Glomerular visceral epithelial cell (primary cell): ENCODE measurements at regions not wholly inside any gene's neighbourhood (a gene's known extent, or its start where the extent isn't known, plus 50 kb on each side); places are given as distances from the start of the nearest gene placed in this dataset.

Source experiments
- DNase-seq: peaks from one replicate; pipeline ENCODE4 v3.0.0-alpha.2; 2016; ENCODE audit errors: extremely low spot score

DNA sequence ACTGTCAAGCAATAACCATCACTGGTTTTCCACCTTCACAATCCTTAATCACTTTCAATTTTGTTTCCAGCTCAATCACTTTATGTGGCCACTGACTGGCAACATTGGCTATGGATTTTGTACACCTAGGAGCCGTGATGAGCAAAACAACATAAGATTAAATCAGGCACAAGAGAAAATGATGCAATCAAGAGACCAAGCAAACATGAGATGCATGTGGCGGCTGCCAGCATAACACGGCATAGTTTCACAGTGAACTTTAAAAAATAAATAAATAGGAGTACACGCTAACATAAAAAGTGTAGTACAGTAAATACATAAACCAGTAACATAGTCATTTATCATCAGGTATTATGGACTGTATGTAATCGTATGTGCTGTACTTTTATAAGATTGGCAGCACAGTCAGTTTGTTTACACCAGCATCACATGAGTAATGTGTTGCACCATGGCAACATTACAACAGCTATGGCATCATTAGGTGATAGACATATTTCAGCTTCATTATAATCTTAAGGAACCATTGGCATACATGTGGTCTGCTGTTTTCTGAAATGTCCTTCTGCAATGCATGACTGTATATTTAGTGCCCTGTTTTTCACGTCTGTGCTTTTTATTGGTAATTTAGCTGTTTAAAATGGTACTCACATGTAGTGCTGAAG is 83.3 kb upstream of the PRDM11 start:
- no peak for DNase-seq

DNA sequence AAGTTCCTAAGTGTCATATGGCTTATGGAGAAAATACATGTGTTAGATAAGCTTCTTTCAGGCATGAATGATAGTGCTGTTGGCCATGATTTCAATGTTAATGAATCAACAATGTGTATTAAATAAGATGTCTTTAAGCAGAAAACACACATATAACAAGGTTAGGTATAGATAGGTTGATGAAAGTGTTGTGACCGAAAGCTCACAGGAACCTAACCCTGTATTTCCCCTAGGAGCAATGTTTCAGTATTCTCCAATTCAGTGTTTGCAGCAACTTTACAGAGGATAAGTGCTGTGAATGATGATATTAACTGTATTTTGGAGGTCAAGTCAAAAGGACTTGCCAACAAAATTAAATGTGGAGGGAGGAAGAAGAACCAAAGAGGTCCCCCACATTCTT is 82.8 kb upstream of the PRDM11 start:
- DNase-seq: no peak

- DNase-seq: no peak
These were observed 78.5 kb upstream of the PRDM11 start for GRCh38 chr11:45067966-45068365.

DNA sequence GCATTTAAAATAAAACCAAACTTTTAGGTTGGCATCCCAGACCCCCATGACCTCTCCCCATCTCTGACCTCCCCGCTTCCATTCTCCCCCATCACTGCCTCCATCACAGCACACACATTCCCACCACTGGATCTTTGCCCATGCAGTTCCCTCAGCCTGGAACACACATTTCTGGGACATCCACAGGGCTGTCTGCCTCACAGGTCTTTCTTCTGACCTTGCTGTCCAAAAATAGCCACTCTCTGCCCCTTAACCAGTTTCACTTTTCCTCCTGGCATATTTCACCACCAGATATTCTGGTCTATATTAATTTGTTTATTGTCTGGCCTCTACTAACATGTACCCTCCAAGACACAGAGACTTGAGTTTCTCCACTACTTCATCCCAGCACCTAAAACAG is 75.2 kb upstream of the PRDM11 start:
- no peak for DNase-seq

DNA sequence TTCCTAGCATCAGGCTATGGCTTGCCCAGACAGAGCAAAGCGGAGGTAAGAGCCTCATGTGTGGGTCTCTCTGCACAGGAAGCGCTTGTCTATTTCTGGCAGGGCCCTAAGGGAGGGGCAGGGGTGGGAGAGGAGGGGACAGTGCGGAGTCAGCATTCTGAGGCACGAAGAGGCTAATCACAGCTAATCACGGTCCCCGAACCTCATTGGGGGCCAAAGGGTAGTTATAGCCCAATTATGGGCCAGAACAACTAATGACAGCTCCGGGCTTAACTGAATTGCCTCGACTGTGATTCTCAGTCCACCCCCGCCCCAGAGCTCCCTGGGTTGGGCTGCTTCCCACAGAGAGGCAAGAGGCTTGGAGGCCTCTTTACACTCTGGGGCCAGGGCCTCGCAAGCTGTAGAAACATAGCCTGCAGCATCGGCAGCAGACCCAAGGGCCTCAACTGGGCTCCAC is 72.7 kb upstream of the PRDM11 start:
- no peak for DNase-seq

GRCh38 chr11:45075519-45075918 is 70.9 kb upstream of the PRDM11 start:
- DNase-seq: no peak

DNA sequence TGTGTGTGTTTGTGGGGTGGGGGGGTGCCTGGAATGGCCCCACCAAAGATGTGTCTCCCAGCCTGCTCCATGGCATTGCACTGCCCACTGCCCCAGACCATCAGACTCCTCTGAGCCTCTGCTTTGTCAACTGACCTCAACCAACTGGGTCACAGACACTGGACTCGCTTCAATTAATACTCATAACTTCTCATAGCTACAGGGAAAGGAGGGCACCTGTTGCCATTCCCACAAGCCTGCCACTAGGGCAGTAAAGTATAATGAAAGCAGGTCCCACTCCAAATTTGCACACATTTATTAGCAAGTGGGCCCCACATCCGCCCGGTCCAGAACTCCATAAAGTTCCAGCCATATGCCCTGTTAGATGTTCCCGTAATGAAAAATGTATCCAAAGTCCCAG is 70.5 kb upstream of the PRDM11 start:
- DNase-seq: no peak

DNA sequence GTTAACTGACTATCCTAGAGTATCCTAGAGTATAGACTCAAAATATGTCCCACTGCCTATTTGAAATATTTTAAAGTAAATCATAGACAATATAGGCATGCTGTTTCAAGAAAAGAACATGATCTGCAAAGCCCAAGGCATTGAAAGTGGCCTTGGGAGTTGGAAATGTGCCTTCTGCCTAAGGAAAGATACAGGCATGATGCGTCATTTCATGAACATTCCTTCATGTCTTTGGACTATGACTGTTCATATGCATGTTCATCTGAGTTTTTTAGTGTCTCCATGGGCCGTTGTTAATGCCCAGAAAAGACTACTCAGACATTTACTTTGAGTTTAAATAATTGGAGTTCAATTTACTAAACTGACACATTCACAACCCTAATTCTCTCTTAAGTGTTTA is 69.7 kb upstream of the PRDM11 start:
- DNase-seq: no peak

DNA sequence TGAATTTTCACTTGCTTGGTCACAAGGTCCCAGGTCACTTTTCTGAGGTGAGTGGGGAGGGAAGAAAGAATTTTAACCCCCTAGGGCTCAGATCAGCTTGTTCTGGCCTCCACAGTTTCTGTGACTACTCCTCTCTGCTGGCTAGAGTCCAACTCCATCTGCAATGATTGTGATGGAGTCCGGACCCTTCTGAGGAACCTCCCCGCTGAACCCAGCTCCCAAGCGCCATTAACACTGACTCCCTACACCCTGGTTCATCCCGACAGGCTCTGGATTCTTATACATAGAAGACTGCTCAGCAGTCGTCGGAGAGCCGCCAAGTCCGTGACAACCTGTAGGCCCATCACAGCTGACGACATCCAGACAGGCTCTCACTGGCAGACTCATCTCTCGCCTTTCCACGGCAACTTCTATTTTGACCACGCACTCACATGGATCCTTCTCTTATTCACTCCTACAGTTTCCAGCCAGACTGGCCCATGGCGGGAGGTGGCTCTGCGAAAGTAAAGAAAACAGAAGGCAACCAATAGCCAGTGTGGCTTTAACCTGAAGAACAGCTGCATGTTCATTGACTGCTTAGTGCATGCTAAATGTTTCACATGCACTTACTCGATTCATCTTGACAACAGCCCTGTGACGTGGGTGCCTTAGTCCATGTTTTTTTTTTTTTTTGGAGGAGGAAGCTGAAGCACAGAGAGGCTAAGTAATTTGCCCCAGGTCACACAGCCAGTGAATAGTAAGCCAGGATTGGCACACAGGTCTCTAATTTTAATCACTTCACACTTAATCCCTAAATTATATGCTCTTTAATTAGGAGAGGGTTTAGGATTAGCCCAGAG is 68.0 kb upstream of the PRDM11 start:
- no peak for DNase-seq

- no peak for DNase-seq
These were observed 67.4 kb upstream of the PRDM11 start for GRCh38 chr11:45079075-45079444.

DNA sequence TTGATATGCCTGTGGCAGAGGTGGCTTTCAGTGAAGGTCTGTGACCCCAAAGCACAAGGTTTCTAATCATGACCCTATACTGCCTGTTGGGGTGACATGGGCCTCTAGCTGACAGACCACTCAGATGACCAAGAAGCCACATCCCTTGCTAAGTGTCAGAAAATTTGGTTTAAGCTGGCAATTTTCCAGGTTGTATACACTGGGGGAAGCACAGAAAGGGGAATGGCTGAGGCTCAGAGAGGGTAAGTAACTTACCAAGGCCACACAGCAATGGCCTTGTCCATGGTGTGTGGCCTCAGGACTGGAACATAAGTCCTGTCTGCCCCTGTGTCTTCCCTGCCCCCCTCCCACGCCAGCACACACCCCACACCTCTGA is 66.9 kb upstream of the PRDM11 start:
- DNase-seq: no peak

GRCh38 chr11:45079943-45080719 is 66.3 kb upstream of the PRDM11 start:
- no peak for DNase-seq

- no peak for DNase-seq
These were observed 63.5 kb upstream of the PRDM11 start for GRCh38 chr11:45082744-45083543.

DNA sequence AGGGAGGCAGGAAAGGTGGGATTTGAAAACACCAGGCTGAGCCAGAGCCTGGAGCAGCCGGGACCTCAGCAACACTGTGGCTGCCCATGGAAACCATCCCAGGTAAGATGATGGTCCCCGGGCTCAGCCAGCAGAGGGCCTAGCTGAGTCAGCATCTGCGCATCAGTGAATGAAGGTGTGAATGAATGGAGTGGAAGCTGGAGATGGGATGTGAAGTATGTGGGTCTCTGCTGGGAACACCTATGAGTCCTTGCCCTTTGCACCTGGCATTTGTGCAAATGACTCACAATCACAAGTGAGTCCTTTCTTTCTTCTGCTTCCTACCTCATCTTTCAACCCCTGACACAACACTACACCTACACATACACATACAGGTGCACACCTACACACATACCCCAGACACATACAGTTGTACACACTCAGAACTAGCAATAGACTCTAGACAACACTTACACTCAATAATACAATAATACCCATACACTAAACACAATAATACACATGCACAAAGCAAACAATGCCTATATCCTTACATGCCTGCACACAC is 62.8 kb upstream of the PRDM11 start:
- DNase-seq: no peak

DNA sequence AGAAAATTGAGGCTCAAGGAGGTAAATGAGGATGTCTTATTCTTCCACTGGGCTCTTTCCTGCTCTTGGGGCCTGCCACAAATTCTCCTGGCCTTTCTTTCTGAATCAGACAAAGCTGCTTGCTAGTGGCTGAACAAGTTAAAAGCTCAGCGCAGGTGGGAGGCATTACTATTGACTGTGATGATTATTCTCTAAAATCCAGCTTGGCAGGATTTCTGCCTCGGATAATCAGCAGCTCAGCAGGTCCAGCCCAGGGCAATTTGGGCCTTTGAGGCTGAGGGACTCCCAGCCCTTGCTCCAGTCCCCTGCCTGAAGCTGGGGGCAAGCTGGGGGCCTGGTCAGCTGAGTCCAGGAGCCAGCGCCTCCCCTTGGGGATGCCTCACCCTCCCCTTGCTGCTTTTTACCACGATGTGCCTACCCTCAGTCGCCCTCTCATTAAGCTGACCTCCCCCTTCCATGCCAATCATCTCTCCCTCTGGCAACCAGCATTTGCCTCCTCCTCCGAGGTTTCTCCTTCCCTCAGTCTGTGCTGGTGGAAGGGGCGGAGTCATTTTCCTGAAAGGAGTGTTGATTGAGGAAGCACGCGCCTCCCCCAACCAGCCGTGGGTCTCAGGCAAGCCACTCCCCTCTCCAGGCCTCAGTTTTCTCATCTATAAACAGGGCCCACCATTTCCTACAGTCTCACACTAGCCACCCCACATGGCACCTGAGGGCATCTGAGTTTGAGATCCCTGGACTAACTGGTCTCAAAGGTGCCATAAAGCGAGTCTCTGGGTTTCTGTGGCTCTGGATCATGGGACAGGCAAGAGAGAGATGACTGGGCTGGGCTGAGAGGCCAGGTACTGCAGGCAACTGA is 60.6 kb upstream of the PRDM11 start:
- DNase-seq: no peak

- DNase-seq: no peak
These were observed 59.9 kb upstream of the PRDM11 start for GRCh38 chr11:45086526-45086925.

DNA sequence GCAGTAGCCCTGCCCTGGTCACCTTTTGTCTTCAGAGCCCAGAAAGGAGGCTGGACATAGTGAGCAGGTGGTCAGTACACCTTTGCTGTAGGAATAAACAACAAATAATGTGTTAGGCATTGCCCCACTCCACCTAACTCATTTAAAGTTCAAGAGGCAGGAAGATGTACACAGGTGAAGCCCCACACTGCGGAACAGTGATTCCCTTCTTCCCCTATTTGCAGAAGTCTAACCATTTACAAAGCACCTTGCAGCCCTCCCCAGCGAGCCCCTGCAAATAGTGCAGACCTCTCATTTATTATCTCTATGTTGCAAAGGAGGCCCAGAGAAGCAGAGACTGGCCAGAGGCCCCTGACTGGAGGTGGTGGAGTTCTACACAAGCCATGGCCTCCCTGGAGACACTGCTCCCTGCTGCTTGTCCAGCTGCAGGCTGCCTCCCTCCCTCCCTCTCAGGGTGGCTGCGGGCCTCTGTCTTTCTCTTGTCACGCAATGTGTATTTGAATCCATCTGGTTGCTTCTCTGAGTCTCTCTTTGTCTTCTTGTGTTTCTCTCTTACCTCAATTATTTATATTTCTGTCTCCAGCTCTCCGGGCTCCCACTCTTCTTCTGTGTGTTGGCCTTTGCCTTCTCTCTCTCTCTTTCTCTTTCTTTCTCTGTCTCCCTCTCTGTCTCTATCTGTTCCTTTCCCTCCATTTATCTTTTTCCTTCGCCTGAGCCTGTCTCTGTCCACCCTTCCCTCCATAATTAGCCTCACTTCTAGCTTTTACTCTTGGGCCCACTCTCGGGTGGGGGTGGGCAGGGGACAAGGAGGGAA is 59.1 kb upstream of the PRDM11 start:
- DNase-seq: no peak

GRCh38 chr11:45087900-45088160 is 58.6 kb upstream of the PRDM11 start:
- DNase-seq: no peak

DNA sequence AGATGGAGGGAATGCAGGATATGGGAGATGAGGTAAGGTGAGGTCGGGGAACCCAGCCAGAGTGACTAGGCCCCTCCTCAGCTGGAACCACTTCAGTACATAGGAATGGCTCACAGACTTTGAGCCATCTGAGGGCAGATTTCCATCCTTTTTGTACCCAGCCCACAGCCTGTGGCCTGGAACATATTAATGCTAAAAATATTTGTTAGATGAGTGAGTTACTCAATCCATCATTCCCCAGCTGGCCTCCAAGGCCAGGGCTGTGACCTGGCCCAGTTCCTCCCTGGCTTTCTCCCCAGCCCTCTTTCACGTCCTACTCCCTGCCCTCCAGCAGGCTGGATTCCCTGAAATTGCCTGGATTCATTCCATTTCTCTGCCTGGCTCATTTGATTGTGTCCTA is 57.2 kb upstream of the PRDM11 start:
- peak; percentile 80 for DNase-seq
